NCI-H2196 treated with DMSO at 0.1 percent for 48 hours (cell line): ENCODE measurements at regions not wholly inside any gene's neighbourhood (a gene's known extent, or its start where the extent isn't known, plus 50 kb on each side); places are given as distances from the start of the nearest gene placed in this dataset.

ENCODE experiments used
- DNase-seq: peaks from one replicate; lab custom pipeline; 2025; ENCODE audit not compliant: unreplicated experiment; lab: John Stamatoyannopoulos, UW

DNA sequence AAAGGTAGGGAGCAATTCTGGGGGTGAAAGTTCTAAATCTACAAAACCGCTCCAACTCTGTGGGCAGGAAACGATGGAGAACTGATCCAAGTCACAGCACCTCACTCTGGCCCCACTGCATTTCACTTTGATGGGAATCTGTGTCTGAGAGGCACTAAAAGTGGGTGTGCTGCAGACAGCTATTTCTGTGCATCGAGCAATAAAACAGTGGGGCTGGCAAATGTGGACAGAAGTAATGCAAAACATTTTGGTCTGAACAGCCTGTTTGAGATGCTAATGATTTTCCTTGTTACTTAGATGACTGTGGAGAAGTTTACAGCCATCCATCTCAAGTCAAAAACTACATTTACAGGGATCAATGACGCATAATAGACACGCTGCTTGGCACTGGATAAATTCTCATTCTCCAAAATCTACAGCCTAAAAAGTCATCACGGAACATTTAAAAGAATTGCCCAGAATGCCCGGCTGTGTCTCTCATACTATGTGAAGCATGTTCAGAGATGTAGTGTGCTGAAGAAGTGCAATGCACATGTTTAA is 1671.6 kb upstream of the TENM3 start:
- no peak for DNase-seq

DNA sequence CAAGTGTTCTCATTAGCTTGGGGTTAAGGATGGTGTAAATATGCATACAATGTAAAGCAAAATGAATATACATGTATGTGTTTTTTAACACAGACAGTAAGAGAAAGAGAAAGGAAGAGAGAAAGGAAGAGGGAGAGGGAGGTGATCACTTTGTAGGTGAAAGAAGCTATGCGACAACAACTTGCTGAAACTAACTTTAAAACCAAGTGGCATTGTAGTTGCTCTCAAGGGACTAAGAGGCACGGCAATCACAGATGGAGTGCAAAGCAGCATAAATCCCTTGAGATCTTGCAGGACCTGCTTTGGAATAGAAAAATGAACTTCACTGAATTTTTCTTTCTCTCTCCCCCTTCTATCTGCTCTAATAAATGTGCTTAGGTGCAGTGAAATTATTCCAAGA is 1665.0 kb upstream of the TENM3 start:
- no peak for DNase-seq

- DNase-seq, result no peak
Observed at GRCh38 chr4:180581061-180581460, 1662.1 kb upstream of the TENM3 start.

DNA sequence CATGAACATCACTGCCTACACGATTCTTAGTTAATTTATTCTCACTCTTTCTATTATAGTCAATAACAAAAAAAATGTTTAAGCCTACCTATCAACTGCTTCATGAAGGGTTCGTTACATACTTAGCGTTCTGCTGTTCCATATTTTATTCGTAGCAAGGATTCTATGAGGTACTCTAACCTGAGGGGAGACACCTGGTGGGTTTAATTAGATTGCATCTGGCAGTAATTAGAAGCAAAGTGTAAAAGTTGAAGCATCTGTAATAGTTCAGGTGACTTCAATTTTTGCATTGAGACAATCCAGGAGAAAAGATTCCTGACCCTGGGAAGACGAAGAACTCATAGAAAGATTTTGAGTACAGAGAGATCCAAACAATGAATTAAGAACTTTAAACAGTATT is 1655.8 kb upstream of the TENM3 start:
- DNase-seq, result no peak

GRCh38 chr4:180589575-180589974 is 1653.6 kb upstream of the TENM3 start:
- DNase-seq, result no peak

DNA sequence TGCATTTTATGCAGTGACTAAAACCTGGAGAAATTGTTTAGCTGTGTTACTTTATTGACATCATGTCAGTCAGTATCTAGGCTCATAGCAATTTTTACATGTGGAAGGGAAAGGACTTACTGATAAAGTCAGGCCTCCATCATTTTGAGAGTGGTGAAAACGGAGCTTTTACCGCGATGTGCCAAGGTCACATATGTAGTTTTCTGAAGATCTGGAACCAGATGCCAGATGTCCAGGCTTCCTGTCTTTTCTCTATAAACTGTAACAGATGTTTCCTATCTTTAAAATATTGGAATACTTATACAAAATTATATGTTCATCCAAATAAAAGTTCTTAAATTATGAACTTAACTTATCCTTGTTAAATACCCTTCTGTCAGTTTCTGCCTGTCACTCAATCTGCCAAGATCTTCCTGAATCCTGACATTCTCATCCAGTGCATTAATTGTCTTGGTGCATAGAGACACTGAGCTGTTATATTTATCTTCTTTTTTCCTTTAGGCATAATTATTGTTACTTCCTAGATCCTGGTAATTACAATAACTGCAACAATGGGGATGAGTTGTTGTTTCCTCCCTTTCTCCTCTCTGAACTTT is 1646.2 kb upstream of the TENM3 start:
- no peak for DNase-seq

- no peak for DNase-seq
Observed at GRCh38 chr4:180598281-180598680, 1644.9 kb upstream of the TENM3 start.

- DNase-seq, result no peak
Observed at GRCh38 chr4:180603791-180604190, 1639.4 kb upstream of the TENM3 start.

DNA sequence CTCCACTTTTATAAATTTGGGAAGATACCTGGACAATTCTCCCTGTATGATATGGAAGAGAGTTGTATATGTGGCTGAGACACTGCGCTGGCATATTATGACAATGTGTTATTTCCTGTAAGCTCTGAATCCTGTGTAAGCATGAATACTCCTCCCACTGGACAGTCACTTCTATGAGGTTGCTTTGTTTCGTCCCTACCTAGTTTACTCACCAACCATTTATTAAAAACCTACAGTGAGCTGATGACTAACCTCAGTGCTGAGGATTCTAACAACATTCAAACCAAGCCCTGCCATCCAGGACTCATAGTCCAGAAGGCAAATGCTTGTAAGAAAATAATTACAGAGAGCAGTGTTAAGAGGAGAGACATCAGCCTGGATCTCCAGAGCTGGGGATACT is 1632.9 kb upstream of the TENM3 start:
- no peak for DNase-seq

DNA sequence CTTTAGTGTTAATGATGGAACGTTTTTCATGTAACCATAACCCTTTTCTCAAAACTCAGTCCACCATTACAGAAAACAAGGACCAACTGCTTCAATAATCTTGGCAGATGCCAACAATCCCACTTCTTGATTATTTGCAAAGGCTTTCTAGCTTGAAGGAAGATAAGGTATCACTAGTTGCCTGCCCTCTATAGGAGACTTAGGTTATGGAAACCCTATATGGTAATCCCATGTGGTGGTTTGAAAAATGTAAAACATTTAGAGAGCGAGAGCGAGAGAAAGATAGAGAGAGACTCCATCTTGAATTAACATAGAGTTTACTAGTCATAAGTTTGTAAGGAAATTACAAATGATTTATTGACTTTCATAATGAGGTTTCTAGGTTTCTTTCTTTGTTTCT is 1627.5 kb upstream of the TENM3 start:
- DNase-seq, result no peak

DNA sequence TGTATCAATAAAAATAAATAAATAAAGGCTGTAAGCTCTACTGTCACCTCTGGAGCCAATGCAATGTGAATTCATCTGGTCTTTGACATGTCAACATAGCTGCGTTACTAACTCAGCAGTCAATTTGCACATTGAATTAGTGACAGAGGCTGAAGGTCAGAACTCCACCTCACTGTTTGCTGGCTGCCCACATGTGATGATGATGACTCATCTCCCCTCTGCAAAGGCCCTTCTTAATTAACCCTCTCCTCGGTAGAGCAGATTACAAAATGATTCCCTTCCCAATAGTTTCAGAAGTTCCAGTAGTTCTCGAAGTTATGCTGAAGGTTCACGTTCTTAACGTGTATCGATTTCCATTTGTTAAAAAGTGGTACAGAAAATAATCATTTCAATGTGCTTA is 1626.0 kb upstream of the TENM3 start:
- no peak for DNase-seq

- DNase-seq, result no peak
Observed at GRCh38 chr4:180618396-180618795, 1624.8 kb upstream of the TENM3 start.

DNA sequence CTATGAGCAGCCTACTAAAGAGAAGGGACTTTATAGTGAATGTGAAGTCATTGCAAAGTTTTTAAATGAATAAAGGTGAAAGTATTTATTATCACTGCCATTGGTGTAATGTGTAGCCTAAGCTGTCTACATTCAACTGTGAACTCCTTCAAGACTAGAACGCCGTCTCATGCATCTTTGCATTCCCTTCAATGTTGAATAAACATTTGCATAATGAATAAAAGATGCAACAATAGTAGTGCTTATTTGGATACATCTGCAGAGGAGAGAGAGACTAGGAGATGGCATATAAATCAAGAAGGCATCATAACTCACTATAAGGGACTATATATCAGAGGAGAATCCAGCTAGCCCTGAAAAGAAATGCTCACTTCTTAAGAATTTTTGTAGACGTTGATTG is 1623.8 kb upstream of the TENM3 start:
- DNase-seq, result no peak

GRCh38 chr4:180622254-180622653 is 1620.9 kb upstream of the TENM3 start:
- no peak for DNase-seq

- no peak for DNase-seq
Observed at GRCh38 chr4:180625653-180626052, 1617.5 kb upstream of the TENM3 start.

DNA sequence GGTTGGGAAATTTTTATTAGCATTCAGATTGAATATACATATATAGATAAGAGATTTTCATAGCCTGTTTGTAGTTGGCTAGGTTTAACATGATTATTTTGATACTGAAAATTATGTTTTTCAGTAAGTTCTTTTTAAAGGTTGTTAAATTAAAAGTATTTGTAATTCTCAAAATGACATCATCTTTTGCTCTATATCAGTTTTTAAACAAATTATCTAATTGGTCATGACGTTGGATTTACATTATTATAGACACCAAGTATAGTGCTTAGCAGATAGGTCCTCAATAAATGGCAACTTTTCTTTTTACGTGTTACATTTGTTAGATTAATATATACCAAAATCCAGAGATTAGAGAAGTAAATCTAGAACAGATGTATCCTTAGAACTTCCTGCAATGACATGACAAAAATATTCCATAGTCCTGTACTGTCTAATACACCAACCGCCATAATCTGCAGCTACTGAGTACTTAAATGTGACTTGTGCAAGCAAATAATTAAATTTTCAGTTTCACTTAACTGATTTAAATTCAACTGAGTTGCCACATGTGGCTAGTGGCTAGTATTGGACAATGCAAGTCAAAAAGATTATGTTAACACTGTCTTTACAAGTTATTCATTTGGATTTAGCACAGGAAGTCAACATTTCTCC is 1613.1 kb upstream of the TENM3 start:
- no peak for DNase-seq

DNA sequence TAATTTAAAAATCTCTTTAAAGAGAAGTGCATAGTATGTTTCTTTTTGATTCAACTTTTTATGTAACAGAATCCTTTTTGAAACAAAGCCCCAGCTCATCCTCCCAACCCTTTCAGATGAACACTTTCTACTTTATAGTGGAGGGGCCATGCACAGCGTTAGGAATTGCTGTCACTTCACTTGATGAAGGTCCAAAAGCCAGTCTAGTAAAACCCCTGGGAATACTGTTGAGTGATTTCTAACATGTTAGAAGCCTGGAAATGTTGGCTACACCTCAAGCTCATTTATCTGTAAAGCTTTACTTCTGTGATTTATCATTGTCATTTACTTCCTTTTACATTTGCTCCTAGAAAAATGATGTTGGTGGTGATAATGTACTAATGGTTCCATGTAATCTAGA is 1608.9 kb upstream of the TENM3 start:
- no peak for DNase-seq

- no peak for DNase-seq
Observed at GRCh38 chr4:180635281-180635680, 1607.9 kb upstream of the TENM3 start.

DNA sequence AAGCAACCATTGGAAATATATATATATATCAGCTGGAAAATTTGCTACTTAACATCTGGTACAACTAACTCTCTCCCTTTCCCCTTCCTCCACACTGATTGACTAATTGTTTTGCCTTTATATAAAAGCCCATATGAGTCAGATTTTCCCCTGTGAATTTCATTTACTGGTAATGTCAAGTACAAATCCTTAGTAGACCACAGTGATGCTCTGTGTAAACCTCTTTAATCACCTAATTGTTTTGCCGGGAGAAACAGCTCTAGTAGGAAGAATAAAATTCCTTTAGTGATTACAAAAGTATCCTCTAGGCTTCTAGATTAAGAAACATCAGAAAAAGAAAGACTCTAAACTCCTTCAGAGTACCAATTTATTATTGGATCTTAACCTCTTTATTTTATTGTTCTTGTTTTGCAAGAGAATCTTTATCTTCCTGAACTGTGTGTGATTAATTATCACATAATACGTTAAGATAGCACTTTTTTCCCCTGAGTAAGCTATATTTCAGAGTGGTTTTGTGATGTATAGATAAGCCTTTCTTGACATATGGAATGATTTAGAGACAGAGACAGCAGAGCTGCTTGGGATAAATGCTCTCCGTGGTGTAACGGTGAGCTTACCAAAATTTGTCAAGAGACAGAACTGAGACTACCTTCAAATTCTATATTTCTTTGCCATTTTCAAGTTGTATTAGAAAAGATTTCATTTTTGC is 1606.4 kb upstream of the TENM3 start:
- DNase-seq, result no peak

GRCh38 chr4:180637616-180638015 is 1605.6 kb upstream of the TENM3 start:
- no peak for DNase-seq

GRCh38 chr4:180640193-180640592 is 1603.0 kb upstream of the TENM3 start:
- DNase-seq, result no peak

GRCh38 chr4:180641495-180641894 is 1601.7 kb upstream of the TENM3 start:
- DNase-seq, result no peak
